ENCODE measurements at regions not wholly inside any gene's neighbourhood (a gene's known extent, or its start where the extent isn't known, plus 50 kb on each side); places are given as distances from the start of the nearest gene placed in this dataset.

- TF ChIP-seq CTCF (conservative IDR thresholded peaks at IDR 0.05; ENCODE audit: low read depth), result no peak
Observed at GRCh38 chr12:58159941-58160340, 218.6 kb downstream of the ATP23 start.

GRCh38 chr12:58161773-58162172 lies 220.4 kb downstream of the ATP23 start:
- CTCF ChIA-PET, result no interaction called here
- POLR2A ChIA-PET (ENCODE audit: low non-redundant PET), result no interaction called here
- TF ChIP-seq CTCF (conservative IDR thresholded peaks at IDR 0.05; ENCODE audit: low read depth), result no peak

More at GRCh38 chr12:58159941-58160340, 218.6 kb downstream of the ATP23 start:
- H3K27ac ChIP-seq, result no peak overlapping the region
- no peak for DNase-seq (ENCODE audit: low spot score)
- ChIA-PET CTCF (no interaction called here), POLR2A (ENCODE audit: low non-redundant PET) (no interaction called here)

GRCh38 chr12:58163021-58163420 lies 221.7 kb downstream of the ATP23 start:
- H3K27ac ChIP-seq, result no peak overlapping the region
- POLR2A ChIA-PET (ENCODE audit: low non-redundant PET), result no interaction called here
- no peak for DNase-seq (ENCODE audit: low spot score)
- no peak for TF ChIP-seq CTCF (conservative IDR thresholded peaks at IDR 0.05; ENCODE audit: low read depth)
- CTCF ChIA-PET, result no interaction called here

More at GRCh38 chr12:58161773-58162172, 220.4 kb downstream of the ATP23 start:
- no peak overlapping the region for H3K27ac ChIP-seq
- no peak for DNase-seq (ENCODE audit: low spot score)

GRCh38 chr12:58166643-58167042 lies 225.3 kb downstream of the ATP23 start:
- ChIA-PET CTCF (no interaction called here), POLR2A (ENCODE audit: low non-redundant PET) (no interaction called here)
- no peak overlapping the region for H3K27ac ChIP-seq
- no peak for TF ChIP-seq CTCF (conservative IDR thresholded peaks at IDR 0.05; ENCODE audit: low read depth)
- DNase-seq (ENCODE audit: low spot score), result no peak

DNA sequence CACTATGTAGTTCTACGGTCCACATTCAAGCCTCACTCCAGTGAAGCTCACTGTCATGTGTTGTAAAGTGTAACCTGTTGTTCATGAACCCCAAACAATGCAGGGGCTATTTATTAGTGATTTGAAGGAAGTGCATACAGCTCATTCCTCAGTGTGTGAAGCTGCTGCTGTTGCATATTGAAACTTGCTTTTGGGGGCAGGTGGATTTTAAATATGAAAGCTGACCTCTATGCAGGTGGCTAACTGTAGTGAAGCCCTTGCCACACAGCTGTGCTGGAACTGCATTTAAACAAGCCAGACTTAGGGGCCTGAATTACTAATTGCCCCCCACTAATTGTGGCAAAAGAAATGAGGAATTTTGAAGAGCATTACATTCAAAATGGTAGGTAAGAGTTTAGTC lies 226.3 kb downstream of the ATP23 start:
- no peak for TF ChIP-seq CTCF (conservative IDR thresholded peaks at IDR 0.05; ENCODE audit: low read depth)
- no peak overlapping the region for H3K27ac ChIP-seq
- no peak for DNase-seq (ENCODE audit: low spot score)
- ChIA-PET POLR2A (ENCODE audit: low non-redundant PET) (no interaction called here), CTCF (no interaction called here)

GRCh38 chr12:58169826-58170225 lies 228.5 kb downstream of the ATP23 start:
- no peak for TF ChIP-seq CTCF (conservative IDR thresholded peaks at IDR 0.05; ENCODE audit: low read depth)
- ChIA-PET POLR2A (ENCODE audit: low non-redundant PET) (no interaction called here), CTCF (interaction anchor here (0.7 kb wide), 1 partner anchor 8 kb away, joined by 5 read pairs; no protein-coding TSS in a partner anchor)
- DNase-seq (ENCODE audit: low spot score), result no peak
- no peak overlapping the region for H3K27ac ChIP-seq

- POLR2A ChIA-PET (ENCODE audit: low non-redundant PET), result no interaction called here
- no peak for DNase-seq (ENCODE audit: low spot score)
- H3K27ac ChIP-seq, result no peak overlapping the region
- no peak for TF ChIP-seq CTCF (conservative IDR thresholded peaks at IDR 0.05; ENCODE audit: low read depth)
- CTCF ChIA-PET, result no interaction called here
Observed at GRCh38 chr12:58171914-58172313, 230.5 kb downstream of the ATP23 start.

Measured in RWPE1 (cell line).